ENCODE measurements at regions not wholly inside any gene's neighbourhood (a gene's known extent, or its start where the extent isn't known, plus 50 kb on each side); places are given as distances from the start of the nearest gene placed in this dataset.
"Not testable (repeated sequence)": the region's sequence is repeated elsewhere in the genome, so short reads cannot be mapped to it uniquely, and the experiment has no call there.

GRCh38 chr13:44730099-44730498, 154.0 kb upstream of the TSC22D1 start:
- no peaks in the 10 kb centered on the region for H3K36me3 Mint-ChIP-seq (ENCODE audit: low read depth, unreplicated experiment)
- TF ChIP-seq CTCF (IDR thresholded peaks at IDR 0.05; ENCODE audit: insufficient read depth, low read depth, low read length) (no peak), EZH2 (IDR thresholded peaks at IDR 0.05; ENCODE audit: insufficient read depth, low read length) (no peak)
- no peaks in the 10 kb centered on the region for H3K9me3 ChIP-seq (ENCODE audit: insufficient read depth, low read depth, low read length)
- H3K27ac Mint-ChIP-seq (ENCODE audit: unreplicated experiment), result no peak overlapping the region
- no peaks in the 10 kb centered on the region for H4K20me1 ChIP-seq (ENCODE audit: insufficient read depth, low read length)
- H3K4me3 Mint-ChIP-seq (ENCODE audit: unreplicated experiment), result no peak overlapping the region
- H3K27ac ChIP-seq (ENCODE audit: low read depth, low read length), result no peak overlapping the region
- H3K79me2 ChIP-seq (ENCODE audit: insufficient read depth, low read length), result no peaks in the 10 kb centered on the region
- H3K36me3 ChIP-seq (ENCODE audit: insufficient read depth, low read length), result no peaks in the 10 kb centered on the region
- no peak overlapping the region for H2AFZ ChIP-seq (ENCODE audit: low read depth, low read length)
- no peaks in the 10 kb centered on the region for H3K9me3 Mint-ChIP-seq (ENCODE audit: unreplicated experiment)
- H3K4me2 ChIP-seq (ENCODE audit: low read length), result no peak overlapping the region
- H3K4me1 ChIP-seq (ENCODE audit: insufficient read depth, low read length), result no peaks in the 10 kb centered on the region
- no peaks in the 10 kb centered on the region for H3K27me3 ChIP-seq (ENCODE audit: insufficient read depth, low read length)
- peaks cover 17% of the 10 kb centered on the region for H3K4me1 Mint-ChIP-seq (ENCODE audit: low read depth, unreplicated experiment)
- H3K27me3 Mint-ChIP-seq (ENCODE audit: low read depth, unreplicated experiment), result no peaks in the 10 kb centered on the region
- FAIRE-seq, result no peak
- H3K4me3 ChIP-seq (ENCODE audit: insufficient read depth, low read depth, low read length), result no peak overlapping the region
- H3K9ac ChIP-seq (ENCODE audit: low read length), result no peak overlapping the region
- no peak for DNase-seq (ENCODE audit: low read depth)

GRCh38 chr13:44727591-44727990, 151.5 kb upstream of the TSC22D1 start:
- not testable (repeated sequence) for H3K79me2 ChIP-seq (ENCODE audit: insufficient read depth, low read length); H3K9me3 Mint-ChIP-seq (ENCODE audit: unreplicated experiment); H3K27me3 ChIP-seq (ENCODE audit: insufficient read depth, low read length); H3K27me3 Mint-ChIP-seq (ENCODE audit: low read depth, unreplicated experiment); H3K4me3 Mint-ChIP-seq (ENCODE audit: unreplicated experiment); DNase-seq (ENCODE audit: low read depth); H3K4me3 ChIP-seq (ENCODE audit: insufficient read depth, low read depth, low read length); H2AFZ ChIP-seq (ENCODE audit: low read depth, low read length); FAIRE-seq; H3K4me2 ChIP-seq (ENCODE audit: low read length); H3K27ac Mint-ChIP-seq (ENCODE audit: unreplicated experiment); H3K36me3 ChIP-seq (ENCODE audit: insufficient read depth, low read length); H4K20me1 ChIP-seq (ENCODE audit: insufficient read depth, low read length); H3K27ac ChIP-seq (ENCODE audit: low read depth, low read length); H3K36me3 Mint-ChIP-seq (ENCODE audit: low read depth, unreplicated experiment); H3K9me3 ChIP-seq (ENCODE audit: insufficient read depth, low read depth, low read length); H3K4me1 ChIP-seq (ENCODE audit: insufficient read depth, low read length); H3K9ac ChIP-seq (ENCODE audit: low read length)
- H3K4me1 Mint-ChIP-seq (ENCODE audit: low read depth, unreplicated experiment), result peaks cover 16% of the 10 kb centered on the region

- H3K27me3 Mint-ChIP-seq (ENCODE audit: low read depth, unreplicated experiment), result no peaks in the 10 kb centered on the region
- H3K27ac ChIP-seq (ENCODE audit: low read depth, low read length), result no peak overlapping the region
- no peak overlapping the region for H2AFZ ChIP-seq (ENCODE audit: low read depth, low read length)
- TF ChIP-seq CTCF (IDR thresholded peaks at IDR 0.05; ENCODE audit: insufficient read depth, low read depth, low read length), result no peak
- no peak for TF ChIP-seq EZH2 (IDR thresholded peaks at IDR 0.05; ENCODE audit: insufficient read depth, low read length)
- no peak overlapping the region for H3K4me2 ChIP-seq (ENCODE audit: low read length)
- H3K4me3 Mint-ChIP-seq (ENCODE audit: unreplicated experiment), result no peak overlapping the region
- H3K36me3 ChIP-seq (ENCODE audit: insufficient read depth, low read length), result no peaks in the 10 kb centered on the region
- no peaks in the 10 kb centered on the region for H3K36me3 Mint-ChIP-seq (ENCODE audit: low read depth, unreplicated experiment)
- no peaks in the 10 kb centered on the region for H3K79me2 ChIP-seq (ENCODE audit: insufficient read depth, low read length)
- H3K9me3 Mint-ChIP-seq (ENCODE audit: unreplicated experiment), result peaks cover 2% of the 10 kb centered on the region
- H3K27me3 ChIP-seq (ENCODE audit: insufficient read depth, low read length), result no peaks in the 10 kb centered on the region
- DNase-seq (ENCODE audit: low read depth) (no peak), FAIRE-seq (peak; percentile 13)
- H3K9ac ChIP-seq (ENCODE audit: low read length), result no peak overlapping the region
- peaks cover 16% of the 10 kb centered on the region for H3K4me1 Mint-ChIP-seq (ENCODE audit: low read depth, unreplicated experiment)
- H3K4me3 ChIP-seq (ENCODE audit: insufficient read depth, low read depth, low read length), result no peak overlapping the region
- H3K9me3 ChIP-seq (ENCODE audit: insufficient read depth, low read depth, low read length), result no peaks in the 10 kb centered on the region
- H3K4me1 ChIP-seq (ENCODE audit: insufficient read depth, low read length), result no peaks in the 10 kb centered on the region
- H3K27ac Mint-ChIP-seq (ENCODE audit: unreplicated experiment), result no peak overlapping the region
- no peaks in the 10 kb centered on the region for H4K20me1 ChIP-seq (ENCODE audit: insufficient read depth, low read length)
Observed at GRCh38 chr13:44726778-44727177, 150.6 kb upstream of the TSC22D1 start.
